Osteocyte (in vitro differentiated cells): ENCODE measurements at regions not wholly inside any gene's neighbourhood (a gene's known extent, or its start where the extent isn't known, plus 50 kb on each side); places are given as distances from the start of the nearest gene placed in this dataset.

Source experiments
- DNase-seq: peaks from one replicate; pipeline ENCODE4 v3.0.0; 2021; ENCODE audit warnings: mixed read lengths; ENCODE audit not compliant: unreplicated experiment; ENCODE audit errors: extremely low spot score
- H3K27ac Mint-ChIP-seq: one replicate; pipeline ENCODE4 v1.8.0; 2021; ENCODE audit warnings: mild to moderate bottlenecking, mixed read lengths; ENCODE audit not compliant: unreplicated experiment
- H3K27me3 Mint-ChIP-seq: one replicate; pipeline ENCODE4 v1.8.0; 2021; ENCODE audit warnings: mixed read lengths; ENCODE audit not compliant: unreplicated experiment
- H3K36me3 Mint-ChIP-seq: one replicate; pipeline ENCODE4 v1.8.0; 2021; ENCODE audit warnings: mixed read lengths; ENCODE audit not compliant: unreplicated experiment
- H3K4me1 Mint-ChIP-seq: one replicate; pipeline ENCODE4 v1.8.0; 2021; ENCODE audit warnings: mixed read lengths; ENCODE audit not compliant: unreplicated experiment
- H3K4me3 Mint-ChIP-seq: one replicate; pipeline ENCODE4 v1.8.0; 2021; ENCODE audit warnings: mild to moderate bottlenecking, moderate library complexity, mixed read lengths; ENCODE audit not compliant: unreplicated experiment
- H3K9me3 Mint-ChIP-seq: one replicate; pipeline ENCODE4 v1.8.0; 2021; ENCODE audit warnings: mixed read lengths; ENCODE audit not compliant: unreplicated experiment
- CTCF ChIP-seq: fragments of 200-600 bp; sonication (generic); IDR thresholded peaks from 2 replicates; pipeline ENCODE4 v1.5.0; 2021; ENCODE audit warnings: antibody characterized with exemption, mild to moderate bottlenecking, moderate library complexity

GRCh38 chr5:122607818-122608217 is 167.1 kb upstream of the SNX2 start:
- Mint-ChIP-seq H3K27ac (no peak overlapping the region), H3K4me3 (no peak overlapping the region), H3K9me3 (no peaks in the 10 kb centered on the region), H3K27me3 (no peaks in the 10 kb centered on the region), H3K4me1 (peaks cover 15% of the 10 kb centered on the region), H3K36me3 (no peaks in the 10 kb centered on the region)
- TF ChIP-seq CTCF = no peak
- no peak for DNase-seq

GRCh38 chr5:122608222-122608621 is 166.7 kb upstream of the SNX2 start:
- Mint-ChIP-seq H3K9me3 (no peaks in the 10 kb centered on the region), H3K36me3 (no peaks in the 10 kb centered on the region), H3K4me3 (no peak overlapping the region), H3K4me1 (peaks cover 11% of the 10 kb centered on the region), H3K27ac (no peak overlapping the region), H3K27me3 (no peaks in the 10 kb centered on the region)
- TF ChIP-seq CTCF = no peak
- no peak for DNase-seq

GRCh38 chr5:122611406-122611805 is 163.5 kb upstream of the SNX2 start:
- Mint-ChIP-seq H3K4me1 (peaks cover 9% of the 10 kb centered on the region), H3K9me3 (no peaks in the 10 kb centered on the region), H3K27ac (no peak overlapping the region), H3K4me3 (no peak overlapping the region), H3K27me3 (no peaks in the 10 kb centered on the region), H3K36me3 (no peaks in the 10 kb centered on the region)
- DNase-seq = no peak
- no peak for TF ChIP-seq CTCF

- Mint-ChIP-seq H3K4me3 (no peak overlapping the region), H3K9me3 (no peaks in the 10 kb centered on the region), H3K36me3 (no peaks in the 10 kb centered on the region), H3K27me3 (no peaks in the 10 kb centered on the region), H3K4me1 (peaks cover 4% of the 10 kb centered on the region), H3K27ac (no peak overlapping the region)
- TF ChIP-seq CTCF = no peak
- DNase-seq = no peak
Measured at GRCh38 chr5:122612901-122613300, 162.0 kb upstream of the SNX2 start.

GRCh38 chr5:122615146-122615545 is 159.7 kb upstream of the SNX2 start:
- no peaks in the 10 kb centered on the region for H3K36me3 Mint-ChIP-seq
- H3K27me3 Mint-ChIP-seq = no peaks in the 10 kb centered on the region
- peaks cover 2% of the 10 kb centered on the region for H3K4me1 Mint-ChIP-seq
- TF ChIP-seq CTCF = no peak
- no peak for DNase-seq
- H3K4me3 Mint-ChIP-seq = no peak overlapping the region
- no peaks in the 10 kb centered on the region for H3K9me3 Mint-ChIP-seq
- no peak overlapping the region for H3K27ac Mint-ChIP-seq
